ENCODE measurements at regions not wholly inside any gene's neighbourhood (a gene's known extent, or its start where the extent isn't known, plus 50 kb on each side); places are given as distances from the start of the nearest gene placed in this dataset.
"Not testable (repeated sequence)": the region's sequence is repeated elsewhere in the genome, so short reads cannot be mapped to it uniquely, and the experiment has no call there.

DNA sequence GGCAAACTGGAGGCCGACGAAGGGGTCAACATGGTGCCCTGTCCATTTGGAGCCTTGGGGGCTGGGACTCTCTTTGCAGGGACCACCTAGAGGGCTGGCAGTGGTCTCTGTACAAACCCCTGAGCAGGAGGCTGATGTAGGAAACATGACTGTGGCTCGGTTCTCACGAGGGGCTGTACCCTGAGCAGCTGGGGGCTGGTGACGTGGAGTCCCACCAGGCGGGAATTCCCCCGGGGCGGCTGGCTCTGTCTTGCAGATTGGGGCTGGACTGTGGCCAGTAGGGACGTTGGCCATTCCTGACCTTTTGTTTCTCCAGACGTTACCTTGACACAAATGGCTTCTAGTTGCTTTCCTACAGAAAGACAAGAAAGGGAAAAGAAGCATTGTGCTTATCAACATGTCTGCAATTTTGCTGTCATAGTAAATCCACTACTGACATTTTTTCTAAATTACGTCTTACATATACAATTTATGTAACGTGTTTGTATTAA, 115.6 kb upstream of the PRKX start:
- TF ChIP-seq, protein P1, sequence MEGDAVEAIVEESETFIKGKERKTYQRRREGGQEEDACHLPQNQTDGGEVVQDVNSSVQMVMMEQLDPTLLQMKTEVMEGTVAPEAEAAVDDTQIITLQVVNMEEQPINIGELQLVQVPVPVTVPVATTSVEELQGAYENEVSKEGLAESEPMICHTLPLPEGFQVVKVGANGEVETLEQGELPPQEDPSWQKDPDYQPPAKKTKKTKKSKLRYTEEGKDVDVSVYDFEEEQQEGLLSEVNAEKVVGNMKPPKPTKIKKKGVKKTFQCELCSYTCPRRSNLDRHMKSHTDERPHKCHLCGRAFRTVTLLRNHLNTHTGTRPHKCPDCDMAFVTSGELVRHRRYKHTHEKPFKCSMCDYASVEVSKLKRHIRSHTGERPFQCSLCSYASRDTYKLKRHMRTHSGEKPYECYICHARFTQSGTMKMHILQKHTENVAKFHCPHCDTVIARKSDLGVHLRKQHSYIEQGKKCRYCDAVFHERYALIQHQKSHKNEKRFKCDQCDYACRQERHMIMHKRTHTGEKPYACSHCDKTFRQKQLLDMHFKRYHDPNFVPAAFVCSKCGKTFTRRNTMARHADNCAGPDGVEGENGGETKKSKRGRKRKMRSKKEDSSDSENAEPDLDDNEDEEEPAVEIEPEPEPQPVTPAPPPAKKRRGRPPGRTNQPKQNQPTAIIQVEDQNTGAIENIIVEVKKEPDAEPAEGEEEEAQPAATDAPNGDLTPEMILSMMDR (conservative IDR thresholded peaks at IDR 0.05; ENCODE audit: low read depth, low read length), result not testable (repeated sequence)
- not testable (repeated sequence) for TF ChIP-seq EZH2 (IDR thresholded peaks at IDR 0.05; ENCODE audit: low read length, unreplicated experiment)
